Body of pancreas (tissue), 4 donors: ENCODE measurements at regions not wholly inside any gene's neighbourhood (a gene's known extent, or its start where the extent isn't known, plus 50 kb on each side); places are given as distances from the start of the nearest gene placed in this dataset.

Source experiments
- POLR2A ChIP-seq, 3 donors: fragments of 450-650 bp; IDR thresholded peaks; one replicate each; pipeline ENCODE4 v1.6.1; 2016; ENCODE audit warnings: antibody characterized with exemption in 3 of 3, mild to moderate bottlenecking in 2 of 3
- TF ChIP-seq, protein P1 (sequence below), 7 experiments: fragments of 450-650 bp in 4 of 7; fragments of 200-600 bp in 3 of 7; sonication (generic) in 3 of 7; IDR thresholded peaks; one replicate each; pipeline ENCODE4 v1.5.1; 2016 to 2019; ENCODE audit warnings: antibody characterized with exemption in 7 of 7

DNA sequence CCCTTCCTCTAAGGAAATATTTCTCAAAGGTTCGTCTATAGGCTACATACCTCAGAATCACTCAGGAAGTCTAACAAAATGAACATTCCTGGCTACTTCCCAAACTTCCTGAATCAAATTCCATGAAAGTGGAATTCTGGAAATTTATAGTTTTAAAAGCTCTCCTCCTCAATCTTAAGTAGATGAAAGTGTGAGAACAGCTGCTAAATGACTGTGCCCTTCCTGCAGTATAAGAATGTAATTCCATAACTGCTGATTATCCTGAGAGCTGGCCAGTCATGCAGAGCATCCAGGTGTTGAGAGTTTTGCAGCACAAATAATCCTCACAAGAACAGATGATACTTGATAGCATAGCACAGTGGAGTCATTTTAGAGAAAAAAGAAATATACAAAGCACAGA, 265.0 kb downstream of the KCNJ3 start:
- TF ChIP-seq, protein P1, sequence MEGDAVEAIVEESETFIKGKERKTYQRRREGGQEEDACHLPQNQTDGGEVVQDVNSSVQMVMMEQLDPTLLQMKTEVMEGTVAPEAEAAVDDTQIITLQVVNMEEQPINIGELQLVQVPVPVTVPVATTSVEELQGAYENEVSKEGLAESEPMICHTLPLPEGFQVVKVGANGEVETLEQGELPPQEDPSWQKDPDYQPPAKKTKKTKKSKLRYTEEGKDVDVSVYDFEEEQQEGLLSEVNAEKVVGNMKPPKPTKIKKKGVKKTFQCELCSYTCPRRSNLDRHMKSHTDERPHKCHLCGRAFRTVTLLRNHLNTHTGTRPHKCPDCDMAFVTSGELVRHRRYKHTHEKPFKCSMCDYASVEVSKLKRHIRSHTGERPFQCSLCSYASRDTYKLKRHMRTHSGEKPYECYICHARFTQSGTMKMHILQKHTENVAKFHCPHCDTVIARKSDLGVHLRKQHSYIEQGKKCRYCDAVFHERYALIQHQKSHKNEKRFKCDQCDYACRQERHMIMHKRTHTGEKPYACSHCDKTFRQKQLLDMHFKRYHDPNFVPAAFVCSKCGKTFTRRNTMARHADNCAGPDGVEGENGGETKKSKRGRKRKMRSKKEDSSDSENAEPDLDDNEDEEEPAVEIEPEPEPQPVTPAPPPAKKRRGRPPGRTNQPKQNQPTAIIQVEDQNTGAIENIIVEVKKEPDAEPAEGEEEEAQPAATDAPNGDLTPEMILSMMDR (IDR thresholded peaks at IDR 0.05), result no peak
- no peak for TF ChIP-seq POLR2A (IDR thresholded peaks at IDR 0.05)
